Caco-2 (cell line): ENCODE measurements at regions not wholly inside any gene's neighbourhood (a gene's known extent, or its start where the extent isn't known, plus 50 kb on each side); places are given as distances from the start of the nearest gene placed in this dataset.

Source experiments
- BruUV-seq: library from RNA; stranded (reverse); fragments of 400-500 nt; replicated peaks from 2 replicates; lab custom pipeline; 2021; lab: Mats Ljungman, UMichigan
- CTCF ChIA-PET: fragments of 300-600 bp; sonication (Branson Sonifier 250); formaldehyde crosslinking; loops from one replicate; lab custom pipeline; 2022; ENCODE audit warnings: antibody characterized with exemption; lab: Charles Lee
- POLR2A ChIA-PET: fragments of 300-600 bp; sonication (Branson Sonifier 250); formaldehyde crosslinking; loops from one replicate; lab custom pipeline; 2022; ENCODE audit warnings: antibody characterized with exemption; lab: Charles Lee
- DNase-seq, 2 experiments: peaks; one replicate each; pipeline versions ENCODE4 v3.0.0 to v3.0.0-alpha.2; 2020 to 2022
- H3K27me3 ChIP-seq: replicated peaks from 2 replicates; pipeline ENCODE4 v1.6.0; 2011; ENCODE audit warnings: low read length; ENCODE audit not compliant: control insufficient read depth, insufficient read depth
- H3K36me3 ChIP-seq: 2 replicates; pipeline ENCODE4 v1.5.1; 2011; ENCODE audit warnings: low read length; ENCODE audit not compliant: control insufficient read depth, insufficient read depth
- H3K4me1 ChIP-seq: fragments of 250-450 bp; sonication (Bioruptor Pico); 2 replicates; pipeline ENCODE4 v1.5.1; 2020; ENCODE audit warnings: mild to moderate bottlenecking
- H3K4me3 ChIP-seq: 2 replicates; pipeline ENCODE4 v1.5.1; 2011; ENCODE audit warnings: low read depth, mild to moderate bottlenecking, control low read depth, low read length
- H3K9me3 ChIP-seq: fragments of 250-450 bp; sonication (Bioruptor Pico); 2 replicates; pipeline ENCODE4 v1.5.1; 2020; ENCODE audit warnings: mild to moderate bottlenecking, moderate library complexity
- H3K27ac Mint-ChIP-seq: one replicate; pipeline ENCODE4 v1.8.0; 2022; ENCODE audit warnings: mixed read lengths; ENCODE audit not compliant: unreplicated experiment
- H3K27me3 Mint-ChIP-seq: one replicate; pipeline ENCODE4 v1.8.0; 2022; ENCODE audit warnings: mixed read lengths; ENCODE audit not compliant: insufficient read depth, unreplicated experiment
- H3K36me3 Mint-ChIP-seq: one replicate; pipeline ENCODE4 v1.8.0; 2022; ENCODE audit warnings: mild to moderate bottlenecking, mixed read lengths; ENCODE audit not compliant: insufficient read depth, unreplicated experiment
- H3K4me1 Mint-ChIP-seq: one replicate; pipeline ENCODE4 v1.8.0; 2022; ENCODE audit warnings: low read depth, mixed read lengths; ENCODE audit not compliant: unreplicated experiment
- H3K4me3 Mint-ChIP-seq: one replicate; pipeline ENCODE4 v1.8.0; 2022; ENCODE audit warnings: mild to moderate bottlenecking, moderate library complexity, mixed read lengths; ENCODE audit not compliant: unreplicated experiment
- H3K9me3 Mint-ChIP-seq: one replicate; pipeline ENCODE4 v1.8.0; 2022; ENCODE audit warnings: mixed read lengths; ENCODE audit not compliant: unreplicated experiment
- intact Hi-C: fragments of 100-400 bp; cut with micrococcal nuclease; formaldehyde crosslinking; loops from one replicate; pipeline ENCODE4 v1.10.0; 2022; ENCODE audit not compliant: unreplicated experiment
- TF ChIP-seq, protein P1 (sequence below), 2 experiments: fragments of 200-600 bp in 1 of 2; IDR thresholded peaks; 1 replicate in 1 of 2; 2 replicates in 1 of 2; pipeline versions ENCODE4 v1.5.1 to v1.8.0; 2011 to 2022; ENCODE audit warnings: antibody characterized with exemption in 1 of 2, control low read depth in 1 of 2, inconsistent platforms in 1 of 2, low read depth in 1 of 2, low read length in 1 of 2, mild to moderate bottlenecking in 1 of 2, moderate library complexity in 1 of 2; ENCODE audit not compliant: insufficient read depth in 1 of 2, severe bottlenecking in 1 of 2, unreplicated experiment in 1 of 2

- intact Hi-C loops = no loop called here
- TF ChIP-seq, protein P1, sequence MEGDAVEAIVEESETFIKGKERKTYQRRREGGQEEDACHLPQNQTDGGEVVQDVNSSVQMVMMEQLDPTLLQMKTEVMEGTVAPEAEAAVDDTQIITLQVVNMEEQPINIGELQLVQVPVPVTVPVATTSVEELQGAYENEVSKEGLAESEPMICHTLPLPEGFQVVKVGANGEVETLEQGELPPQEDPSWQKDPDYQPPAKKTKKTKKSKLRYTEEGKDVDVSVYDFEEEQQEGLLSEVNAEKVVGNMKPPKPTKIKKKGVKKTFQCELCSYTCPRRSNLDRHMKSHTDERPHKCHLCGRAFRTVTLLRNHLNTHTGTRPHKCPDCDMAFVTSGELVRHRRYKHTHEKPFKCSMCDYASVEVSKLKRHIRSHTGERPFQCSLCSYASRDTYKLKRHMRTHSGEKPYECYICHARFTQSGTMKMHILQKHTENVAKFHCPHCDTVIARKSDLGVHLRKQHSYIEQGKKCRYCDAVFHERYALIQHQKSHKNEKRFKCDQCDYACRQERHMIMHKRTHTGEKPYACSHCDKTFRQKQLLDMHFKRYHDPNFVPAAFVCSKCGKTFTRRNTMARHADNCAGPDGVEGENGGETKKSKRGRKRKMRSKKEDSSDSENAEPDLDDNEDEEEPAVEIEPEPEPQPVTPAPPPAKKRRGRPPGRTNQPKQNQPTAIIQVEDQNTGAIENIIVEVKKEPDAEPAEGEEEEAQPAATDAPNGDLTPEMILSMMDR (IDR thresholded peaks at IDR 0.05; ENCODE audit: insufficient read depth in 1 of 2, low read depth in 1 of 2, low read length in 1 of 2, severe bottlenecking in 1 of 2, unreplicated experiment in 1 of 2) = no peak
- no peak for DNase-seq
- Histone ChIP-seq H3K4me3 (no peak overlapping the region), H3K27me3 (no peaks in the 10 kb centered on the region), H3K9me3 (no peaks in the 10 kb centered on the region), H3K4me1 (no peaks in the 10 kb centered on the region), H3K36me3 (no peaks in the 10 kb centered on the region)
- Mint-ChIP-seq H3K4me1 (no peaks in the 10 kb centered on the region), H3K27me3 (no peaks in the 10 kb centered on the region), H3K4me3 (no peak overlapping the region), H3K9me3 (no peaks in the 10 kb centered on the region), H3K27ac (no peak overlapping the region), H3K36me3 (no peaks in the 10 kb centered on the region)
- POLR2A ChIA-PET = no interaction called here
- BruUV-seq = no TSS peak
- CTCF ChIA-PET = no interaction called here
Observed at GRCh38 chr20:11174861-11175260, 501.1 kb upstream of the JAG1 start.

- no peaks in the 10 kb centered on the region for H3K9me3 ChIP-seq
- Mint-ChIP-seq H3K4me3 (no peak overlapping the region), H3K9me3 (no peaks in the 10 kb centered on the region), H3K4me1 (no peaks in the 10 kb centered on the region), H3K27ac (no peak overlapping the region), H3K27me3 (no peaks in the 10 kb centered on the region), H3K36me3 (no peaks in the 10 kb centered on the region)
- no peak for DNase-seq
- ChIA-PET POLR2A (no interaction called here), CTCF (no interaction called here)
- H3K27me3 ChIP-seq = no peaks in the 10 kb centered on the region
- TF ChIP-seq, protein P1 (IDR thresholded peaks at IDR 0.05; ENCODE audit: insufficient read depth in 1 of 2, low read depth in 1 of 2, low read length in 1 of 2, severe bottlenecking in 1 of 2, unreplicated experiment in 1 of 2) = no peak
- BruUV-seq = no TSS peak
- intact Hi-C loops = no loop called here
- no peak overlapping the region for H3K4me3 ChIP-seq
- H3K36me3 ChIP-seq = no peaks in the 10 kb centered on the region
- no peaks in the 10 kb centered on the region for H3K4me1 ChIP-seq
Observed at GRCh38 chr20:11176431-11176830, 502.6 kb upstream of the JAG1 start.

DNA sequence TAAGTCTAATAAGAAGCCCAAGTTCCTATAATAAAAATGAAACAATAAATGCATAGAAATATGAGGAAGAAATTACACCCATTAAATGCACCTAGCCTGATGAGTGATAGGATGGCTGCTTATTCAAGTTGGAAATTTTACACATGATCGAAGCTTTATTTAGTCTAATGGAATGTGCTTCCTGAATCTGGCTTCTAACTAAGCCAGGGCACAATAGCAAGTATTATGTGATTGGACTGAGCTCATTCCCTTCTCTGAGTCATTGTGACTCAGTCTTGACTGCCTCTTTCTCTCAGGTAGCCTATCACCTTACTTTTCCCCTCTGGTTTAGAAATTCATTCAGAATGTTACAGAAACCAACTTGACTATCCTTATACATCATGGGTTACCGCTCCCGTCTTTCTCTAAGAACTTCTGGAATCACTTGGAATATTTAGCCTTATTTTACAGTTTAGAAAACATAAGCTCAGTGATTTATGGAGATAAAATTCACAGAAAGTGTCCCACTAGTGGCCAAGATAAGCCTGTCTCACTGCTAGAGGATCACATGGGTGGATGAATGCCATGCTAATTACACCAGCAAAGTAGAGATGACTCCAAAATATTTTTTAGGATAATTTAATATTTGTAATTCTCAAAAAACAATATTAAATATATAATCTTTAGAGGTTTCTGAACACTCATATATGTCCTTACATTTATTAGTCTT lies 505.3 kb upstream of the JAG1 start:
- Mint-ChIP-seq H3K27me3 (no peaks in the 10 kb centered on the region), H3K9me3 (peaks cover under 1% of the 10 kb centered on the region), H3K4me1 (no peaks in the 10 kb centered on the region), H3K27ac (no peak overlapping the region), H3K4me3 (no peak overlapping the region), H3K36me3 (no peaks in the 10 kb centered on the region)
- CTCF ChIA-PET = no interaction called here
- DNase-seq = no peak
- H3K27me3 ChIP-seq = no peaks in the 10 kb centered on the region
- H3K4me1 ChIP-seq = no peaks in the 10 kb centered on the region
- intact Hi-C loops = no loop called here
- H3K36me3 ChIP-seq = no peaks in the 10 kb centered on the region
- no TSS peak for BruUV-seq
- TF ChIP-seq, protein P1 (IDR thresholded peaks at IDR 0.05; ENCODE audit: insufficient read depth in 1 of 2, low read depth in 1 of 2, low read length in 1 of 2, severe bottlenecking in 1 of 2, unreplicated experiment in 1 of 2) = no peak
- POLR2A ChIA-PET = no interaction called here
- H3K9me3 ChIP-seq = 0 out of 2 replicates have a peak, but pooled peaks cover 10% of the 10 kb centered on the region
- H3K4me3 ChIP-seq = no peak overlapping the region
